CD8-positive, alpha-beta memory T cell (primary cell): ENCODE measurements at regions not wholly inside any gene's neighbourhood (a gene's known extent, or its start where the extent isn't known, plus 50 kb on each side); places are given as distances from the start of the nearest gene placed in this dataset.

Experiments
- CTCF ChIA-PET: fragments of 350-600 bp; sonication (Branson Sonifier 250); formaldehyde crosslinking; loops from one replicate; lab custom pipeline; 2021; ENCODE audit warnings: antibody characterized with exemption; lab: Charles Lee
- POLR2A ChIA-PET: fragments of 350-600 bp; sonication (Branson Sonifier 250); formaldehyde crosslinking; loops from one replicate; lab custom pipeline; 2021; ENCODE audit warnings: antibody characterized with exemption; lab: Charles Lee
- DNase-seq, 5 donors: peaks; one replicate each; pipeline versions ENCODE4 v3.0.0 to v3.0.0-alpha.2; 2020 to 2022; ENCODE audit warnings: mixed read lengths in 1 of 5
- H3K27ac ChIP-seq: one replicate; pipeline ENCODE4 v1.7.0; 2013; ENCODE audit warnings: low read depth, mild to moderate bottlenecking, low read length, moderate library complexity
- H3K27me3 ChIP-seq: 2 replicates; pipeline ENCODE4 v1.7.0; 2013; ENCODE audit warnings: low read length, mild to moderate bottlenecking; ENCODE audit not compliant: insufficient read depth, poor library complexity, severe bottlenecking
- H3K36me3 ChIP-seq: 2 replicates; pipeline ENCODE4 v1.7.0; 2013; ENCODE audit warnings: mild to moderate bottlenecking, low read length, moderate library complexity; ENCODE audit not compliant: insufficient read depth
- H3K4me1 ChIP-seq: 2 replicates; pipeline ENCODE4 v1.7.0; 2013; ENCODE audit warnings: mild to moderate bottlenecking, low read length, moderate library complexity; ENCODE audit not compliant: insufficient read depth
- H3K4me3 ChIP-seq: 2 replicates; pipeline ENCODE4 v1.7.0; 2013; ENCODE audit warnings: mild to moderate bottlenecking, low read length
- H3K9me3 ChIP-seq: 2 replicates; pipeline ENCODE4 v1.7.0; 2013; ENCODE audit warnings: mild to moderate bottlenecking, low read length
- H3K27ac Mint-ChIP-seq, 8 donors: one replicate each; pipeline ENCODE4 v1.8.0; 2020 to 2021; ENCODE audit warnings: mixed read lengths in 8 of 8, mild to moderate bottlenecking in 6 of 8, inconsistent platforms in 3 of 8, moderate library complexity in 3 of 8
- H3K27me3 Mint-ChIP-seq, 2 donors: one replicate each; pipeline ENCODE4 v1.8.0; 2020 to 2021; ENCODE audit warnings: mixed read lengths in 2 of 2, mild to moderate bottlenecking in 1 of 2, moderate library complexity in 1 of 2
- H3K36me3 Mint-ChIP-seq, 3 donors: one replicate each; pipeline ENCODE4 v1.8.0; 2020 to 2021; ENCODE audit warnings: mixed read lengths in 3 of 3, inconsistent platforms in 1 of 3, mild to moderate bottlenecking in 1 of 3
- H3K4me1 Mint-ChIP-seq, 3 donors: one replicate each; pipeline ENCODE4 v1.8.0; 2020 to 2021; ENCODE audit warnings: mixed read lengths in 3 of 3, inconsistent platforms in 1 of 3, mild to moderate bottlenecking in 1 of 3
- H3K4me3 Mint-ChIP-seq, 7 donors: one replicate each; pipeline ENCODE4 v1.8.0; 2020 to 2021; ENCODE audit warnings: mixed read lengths in 7 of 7, mild to moderate bottlenecking in 6 of 7, moderate library complexity in 4 of 7, inconsistent platforms in 2 of 7
- H3K9me3 Mint-ChIP-seq, 5 donors: one replicate each; pipeline ENCODE4 v1.8.0; 2020 to 2022; ENCODE audit warnings: mixed read lengths in 5 of 5, mild to moderate bottlenecking in 3 of 5, moderate library complexity in 2 of 5, inconsistent platforms in 1 of 5

DNA sequence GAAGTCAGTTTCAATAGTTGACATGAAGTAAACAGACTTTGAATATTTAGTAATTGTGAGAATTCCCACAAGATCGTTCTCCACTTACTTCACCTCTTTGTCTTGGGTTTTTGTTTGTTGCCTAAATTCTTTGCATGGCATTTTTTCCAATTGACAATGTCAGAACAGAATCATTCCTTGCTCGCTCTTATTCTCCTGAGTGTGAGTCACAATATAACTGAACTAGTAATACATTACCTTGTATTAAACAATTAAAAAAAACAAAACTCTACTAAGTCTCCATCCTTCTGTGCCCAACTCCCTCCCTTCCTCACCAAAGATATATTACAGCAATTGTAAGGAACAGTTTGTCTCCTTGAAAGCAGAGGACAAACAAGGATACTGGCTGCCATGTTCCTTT lies 638.8 kb upstream of the NOVA1 start:
- H3K4me3 ChIP-seq = no peak overlapping the region
- no peak overlapping the region for H3K27ac ChIP-seq
- no peak for DNase-seq
- no peaks in the 10 kb centered on the region for H3K4me1 ChIP-seq
- no peaks in the 10 kb centered on the region for H3K36me3 ChIP-seq
- H3K27me3 ChIP-seq = no peaks in the 10 kb centered on the region
- Mint-ChIP-seq H3K27me3 (no peaks in the 10 kb centered on the region), H3K4me1 (no peaks in the 10 kb centered on the region), H3K36me3 (peaks cover 0 to 2% (median 0%) of the 10 kb centered on the region in 3 donors), H3K27ac (no peak overlapping the region), H3K9me3 (peaks cover 8 to 48% (median 21%) of the 10 kb centered on the region in 5 donors), H3K4me3 (no peak overlapping the region)
- POLR2A ChIA-PET = no interaction called here
- CTCF ChIA-PET = no interaction called here
- H3K9me3 ChIP-seq = no peaks in the 10 kb centered on the region

- Mint-ChIP-seq H3K27me3 (no peaks in the 10 kb centered on the region), H3K36me3 (peaks cover 0 to 2% (median 0%) of the 10 kb centered on the region in 3 donors), H3K4me3 (no peak overlapping the region), H3K4me1 (no peaks in the 10 kb centered on the region), H3K9me3 (peaks cover 6 to 58% (median 19%) of the 10 kb centered on the region in 5 donors), H3K27ac (no peak overlapping the region)
- Histone ChIP-seq H3K4me1 (no peaks in the 10 kb centered on the region), H3K4me3 (no peak overlapping the region), H3K36me3 (no peaks in the 10 kb centered on the region), H3K9me3 (no peaks in the 10 kb centered on the region), H3K27ac (no peak overlapping the region), H3K27me3 (no peaks in the 10 kb centered on the region)
- no peak for DNase-seq
- POLR2A ChIA-PET = no interaction called here
- CTCF ChIA-PET = no interaction called here
Measured at GRCh38 chr14:27242874-27243273, 645.0 kb upstream of the NOVA1 start.

- no peak overlapping the region for H3K27ac Mint-ChIP-seq
- Histone ChIP-seq H3K27me3 (no peaks in the 10 kb centered on the region), H3K4me1 (no peaks in the 10 kb centered on the region), H3K9me3 (no peaks in the 10 kb centered on the region), H3K36me3 (no peaks in the 10 kb centered on the region), H3K4me3 (no peak overlapping the region), H3K27ac (no peak overlapping the region)
- no peak overlapping the region for H3K4me3 Mint-ChIP-seq
- DNase-seq = no peak
- H3K9me3 Mint-ChIP-seq = peaks cover 9 to 55% (median 20%) of the 10 kb centered on the region in 5 donors
- H3K36me3 Mint-ChIP-seq = no peaks in the 10 kb centered on the region
- ChIA-PET CTCF (no interaction called here), POLR2A (no interaction called here)
- H3K27me3 Mint-ChIP-seq = no peaks in the 10 kb centered on the region
- no peaks in the 10 kb centered on the region for H3K4me1 Mint-ChIP-seq
Measured at GRCh38 chr14:27243365-27243764, 645.5 kb upstream of the NOVA1 start.

GRCh38 chr14:27245947-27246346 lies 648.1 kb upstream of the NOVA1 start:
- Mint-ChIP-seq H3K36me3 (no peaks in the 10 kb centered on the region), H3K27me3 (no peaks in the 10 kb centered on the region), H3K4me3 (no peak overlapping the region), H3K27ac (no peak overlapping the region), H3K9me3 (peaks cover 14 to 54% (median 25%) of the 10 kb centered on the region in 5 donors), H3K4me1 (no peaks in the 10 kb centered on the region)
- Histone ChIP-seq H3K4me3 (no peak overlapping the region), H3K36me3 (no peaks in the 10 kb centered on the region), H3K27ac (no peak overlapping the region), H3K9me3 (no peaks in the 10 kb centered on the region), H3K27me3 (no peaks in the 10 kb centered on the region), H3K4me1 (no peaks in the 10 kb centered on the region)
- DNase-seq = no peak
- ChIA-PET POLR2A (no interaction called here), CTCF (no interaction called here)

DNA sequence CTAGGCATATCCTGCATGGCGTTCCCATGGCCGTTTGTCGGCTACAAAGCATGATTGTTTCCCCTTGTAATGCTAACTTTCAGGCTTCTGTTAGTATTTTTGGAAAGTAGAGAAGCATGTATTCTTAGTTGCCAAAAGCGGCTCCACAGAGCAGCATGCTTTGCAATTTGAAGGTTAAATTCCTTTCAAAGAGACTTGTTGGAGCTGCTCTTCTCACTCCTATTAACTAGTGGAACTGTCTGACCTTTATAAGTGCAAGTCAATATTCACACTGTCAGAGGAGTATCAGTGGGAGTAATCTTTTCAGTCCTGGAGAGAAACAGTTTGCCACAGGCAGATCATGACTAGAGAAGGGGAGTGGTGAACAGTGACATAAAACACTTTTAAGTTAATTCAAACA lies 656.1 kb upstream of the NOVA1 start:
- Mint-ChIP-seq H3K4me1 (no peaks in the 10 kb centered on the region), H3K36me3 (no peaks in the 10 kb centered on the region), H3K27ac (no peak overlapping the region), H3K9me3 (peaks cover 5 to 31% (median 16%) of the 10 kb centered on the region in 5 donors), H3K4me3 (no peak overlapping the region), H3K27me3 (no peaks in the 10 kb centered on the region)
- H3K27ac ChIP-seq = no peak overlapping the region
- POLR2A ChIA-PET = no interaction called here
- H3K36me3 ChIP-seq = no peaks in the 10 kb centered on the region
- no peaks in the 10 kb centered on the region for H3K4me1 ChIP-seq
- DNase-seq = no peak
- CTCF ChIA-PET = no interaction called here
- no peaks in the 10 kb centered on the region for H3K27me3 ChIP-seq
- H3K4me3 ChIP-seq = no peak overlapping the region
- H3K9me3 ChIP-seq = no peaks in the 10 kb centered on the region

DNA sequence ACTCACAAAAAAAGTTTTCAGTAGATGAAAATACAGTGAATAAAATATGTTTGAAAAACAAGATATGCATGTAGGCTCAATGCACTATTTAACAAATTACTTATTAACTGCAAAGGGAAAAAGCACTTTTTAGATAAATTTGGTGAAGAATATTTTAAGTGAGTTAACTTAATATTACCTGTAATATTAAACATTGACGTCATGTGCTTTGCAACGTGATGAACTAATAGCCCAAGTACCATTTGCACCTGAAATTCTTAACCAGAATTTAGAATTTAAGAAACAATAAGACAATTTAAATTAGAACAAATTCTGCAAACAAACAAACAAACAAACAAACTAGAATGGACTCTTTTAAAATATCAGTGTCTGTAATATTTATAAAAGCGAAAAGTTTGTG lies 659.0 kb upstream of the NOVA1 start:
- CTCF ChIA-PET = no interaction called here
- H3K27me3 Mint-ChIP-seq = no peaks in the 10 kb centered on the region
- H3K9me3 Mint-ChIP-seq = peaks cover 7 to 39% (median 12%) of the 10 kb centered on the region in 5 donors
- no peaks in the 10 kb centered on the region for H3K4me1 Mint-ChIP-seq
- POLR2A ChIA-PET = no interaction called here
- H3K36me3 Mint-ChIP-seq = no peaks in the 10 kb centered on the region
- Histone ChIP-seq H3K27me3 (no peaks in the 10 kb centered on the region), H3K9me3 (no peaks in the 10 kb centered on the region), H3K27ac (no peak overlapping the region), H3K4me3 (no peak overlapping the region), H3K36me3 (no peaks in the 10 kb centered on the region), H3K4me1 (no peaks in the 10 kb centered on the region)
- H3K27ac Mint-ChIP-seq = no peak overlapping the region
- no peak for DNase-seq
- no peak overlapping the region for H3K4me3 Mint-ChIP-seq

- H3K27me3 ChIP-seq = no peaks in the 10 kb centered on the region
- Mint-ChIP-seq H3K4me3 (no peak overlapping the region), H3K27ac (no peak overlapping the region), H3K36me3 (no peaks in the 10 kb centered on the region), H3K9me3 (peaks cover 10 to 32% (median 17%) of the 10 kb centered on the region in 5 donors), H3K4me1 (no peaks in the 10 kb centered on the region), H3K27me3 (no peaks in the 10 kb centered on the region)
- no peaks in the 10 kb centered on the region for H3K4me1 ChIP-seq
- no peak overlapping the region for H3K27ac ChIP-seq
- H3K36me3 ChIP-seq = no peaks in the 10 kb centered on the region
- ChIA-PET CTCF (no interaction called here), POLR2A (no interaction called here)
- H3K9me3 ChIP-seq = no peaks in the 10 kb centered on the region
- no peak overlapping the region for H3K4me3 ChIP-seq
- DNase-seq = no peak
Measured at GRCh38 chr14:27267876-27268275, 670.0 kb upstream of the NOVA1 start.

DNA sequence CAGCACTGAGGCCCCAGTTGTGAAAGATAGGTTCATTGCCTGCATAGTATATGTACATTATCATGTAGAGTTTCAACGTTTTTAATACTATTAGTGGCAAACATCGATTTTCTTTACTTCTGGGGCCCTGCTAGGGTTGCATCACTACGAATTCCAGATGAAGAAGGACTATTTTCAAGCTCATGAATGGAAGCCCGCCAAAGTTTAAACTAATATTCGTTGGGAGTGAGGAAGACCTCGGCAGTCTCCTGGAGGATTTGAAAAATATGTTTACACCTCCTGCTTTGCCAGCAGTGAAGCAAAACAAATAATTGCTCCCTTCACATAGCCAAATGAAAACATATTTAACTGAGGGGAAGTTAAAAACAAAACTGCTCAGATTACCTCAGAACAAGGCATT lies 672.9 kb upstream of the NOVA1 start:
- Histone ChIP-seq H3K27ac (no peak overlapping the region), H3K9me3 (no peaks in the 10 kb centered on the region), H3K4me1 (no peaks in the 10 kb centered on the region), H3K4me3 (no peak overlapping the region), H3K36me3 (no peaks in the 10 kb centered on the region), H3K27me3 (no peaks in the 10 kb centered on the region)
- H3K4me3 Mint-ChIP-seq = no peak overlapping the region
- H3K4me1 Mint-ChIP-seq = no peaks in the 10 kb centered on the region
- DNase-seq = no peak
- H3K27me3 Mint-ChIP-seq = no peaks in the 10 kb centered on the region
- ChIA-PET POLR2A (no interaction called here), CTCF (no interaction called here)
- H3K9me3 Mint-ChIP-seq = peaks cover 7 to 32% (median 21%) of the 10 kb centered on the region in 5 donors
- H3K27ac Mint-ChIP-seq = no peak overlapping the region
- no peaks in the 10 kb centered on the region for H3K36me3 Mint-ChIP-seq

GRCh38 chr14:27278341-27278740 lies 680.5 kb upstream of the NOVA1 start:
- H3K4me1 ChIP-seq = no peaks in the 10 kb centered on the region
- no peak for DNase-seq
- Mint-ChIP-seq H3K27ac (no peak overlapping the region), H3K4me3 (no peak overlapping the region), H3K4me1 (no peaks in the 10 kb centered on the region), H3K27me3 (no peaks in the 10 kb centered on the region), H3K36me3 (no peaks in the 10 kb centered on the region), H3K9me3 (peaks cover 11 to 35% (median 20%) of the 10 kb centered on the region in 5 donors)
- no peaks in the 10 kb centered on the region for H3K36me3 ChIP-seq
- CTCF ChIA-PET = no interaction called here
- no peak overlapping the region for H3K4me3 ChIP-seq
- H3K27me3 ChIP-seq = no peaks in the 10 kb centered on the region
- H3K9me3 ChIP-seq = no peaks in the 10 kb centered on the region
- POLR2A ChIA-PET = no interaction called here
- H3K27ac ChIP-seq = no peak overlapping the region
